ENCODE measurements at regions not wholly inside any gene's neighbourhood (a gene's known extent, or its start where the extent isn't known, plus 50 kb on each side); places are given as distances from the start of the nearest gene placed in this dataset.
"Not testable (repeated sequence)": the region's sequence is repeated elsewhere in the genome, so short reads cannot be mapped to it uniquely, and the experiment has no call there.

- DNase-seq, result not testable (repeated sequence)
Measured at GRCh38 chr5:60041996-60042664, 148.6 kb upstream of the PDE4D start.

GRCh38 chr5:60041508-60041907 is 148.0 kb upstream of the PDE4D start:
- DNase-seq, result not testable (repeated sequence)

GRCh38 chr5:60036192-60036938 is 142.8 kb upstream of the PDE4D start:
- no peak for DNase-seq

- DNase-seq, result no peak
Measured at GRCh38 chr5:60026161-60026560, 132.6 kb upstream of the PDE4D start.

- DNase-seq, result no peak
Measured at GRCh38 chr5:60024104-60024503, 130.6 kb upstream of the PDE4D start.

- DNase-seq, result no peak
Measured at GRCh38 chr5:60023255-60023654, 129.7 kb upstream of the PDE4D start.

- DNase-seq, result no peak
Measured at GRCh38 chr5:60020457-60020856, 126.9 kb upstream of the PDE4D start.

- not testable (repeated sequence) for DNase-seq
Measured at GRCh38 chr5:60018960-60019359, 125.4 kb upstream of the PDE4D start.

GRCh38 chr5:60018091-60018490 is 124.6 kb upstream of the PDE4D start:
- DNase-seq, result no peak

- DNase-seq, result no peak
Measured at GRCh38 chr5:60014331-60014730, 120.8 kb upstream of the PDE4D start.

- DNase-seq, result no peak
Measured at GRCh38 chr5:60010853-60011252, 117.3 kb upstream of the PDE4D start.

- no peak for DNase-seq
Measured at GRCh38 chr5:60010328-60010727, 116.8 kb upstream of the PDE4D start.

GRCh38 chr5:60007729-60008128 is 114.2 kb upstream of the PDE4D start:
- no peak for DNase-seq

- DNase-seq, result no peak
Measured at GRCh38 chr5:59999056-59999455, 105.5 kb upstream of the PDE4D start.

- DNase-seq, result no peak
Measured at GRCh38 chr5:59992206-59992605, 98.7 kb upstream of the PDE4D start.

GRCh38 chr5:59988396-59988795 is 94.9 kb upstream of the PDE4D start:
- DNase-seq, result no peak

GRCh38 chr5:59976342-59976741 is 82.8 kb upstream of the PDE4D start:
- no peak for DNase-seq

- DNase-seq, result no peak
Measured at GRCh38 chr5:59972043-59972442, 78.5 kb upstream of the PDE4D start.

- DNase-seq, result no peak
Measured at GRCh38 chr5:59959330-59959729, 65.8 kb upstream of the PDE4D start.

GRCh38 chr5:59956130-59956783 is 62.7 kb upstream of the PDE4D start:
- DNase-seq, result no peak

- DNase-seq, result no peak
Measured at GRCh38 chr5:59955241-59955640, 61.7 kb upstream of the PDE4D start.

- DNase-seq, result no peak
Measured at GRCh38 chr5:59943452-59944113, 50.1 kb upstream of the PDE4D start.

All from hindlimb muscle (tissue), 1 donor.